ENCODE measurements at regions not wholly inside any gene's neighbourhood (a gene's known extent, or its start where the extent isn't known, plus 50 kb on each side); places are given as distances from the start of the nearest gene placed in this dataset.

DNA sequence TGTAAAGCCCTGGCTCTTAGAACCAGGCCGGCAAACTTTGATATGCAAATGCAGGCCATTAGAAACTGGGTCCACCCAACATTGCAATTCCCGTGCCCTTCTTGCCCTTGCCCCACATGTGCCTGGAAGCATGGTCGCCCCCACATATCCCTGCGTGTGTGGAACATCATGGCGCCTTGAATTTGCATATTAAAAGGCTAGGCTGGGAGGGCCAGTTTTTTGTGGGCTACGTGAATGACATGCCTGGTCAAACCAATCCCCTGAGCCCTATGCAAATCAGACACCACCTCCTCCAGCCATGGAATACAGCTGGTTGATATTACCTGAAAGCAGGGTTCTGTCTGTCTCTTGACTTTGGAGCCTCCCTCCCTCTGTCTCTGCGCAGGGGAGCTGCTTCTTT is 58.7 kb upstream of the ARHGEF26 start:
- DNase-seq (ENCODE audit: low spot score): no peak

DNA sequence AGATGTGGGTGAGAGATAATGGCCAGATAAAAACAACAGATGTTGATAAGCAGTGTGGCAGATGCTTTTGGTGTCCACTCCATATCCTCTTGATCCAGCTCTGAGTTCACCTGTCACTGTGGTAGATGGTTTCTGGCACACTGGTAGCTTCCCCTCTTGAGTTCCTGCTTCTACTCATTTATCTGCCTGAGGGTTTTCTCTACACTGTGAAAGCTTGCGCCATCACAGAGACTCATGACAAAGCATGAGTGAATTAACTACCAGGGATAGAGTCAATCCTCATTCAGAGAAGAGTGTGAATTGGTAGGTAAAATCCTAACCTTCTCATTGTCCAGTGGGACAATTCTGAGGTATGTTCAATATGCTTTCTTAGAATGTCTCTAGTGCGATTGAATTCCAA is 50.0 kb upstream of the ARHGEF26 start:
- DNase-seq (ENCODE audit: low spot score): no peak
